ENCODE measurements at regions not wholly inside any gene's neighbourhood (a gene's known extent, or its start where the extent isn't known, plus 50 kb on each side); places are given as distances from the start of the nearest gene placed in this dataset.

GRCh38 chr14:86334355-86334754 lies 804.4 kb downstream of the FLRT2 start:
- POLR2A ChIA-PET, result no interaction called here

GRCh38 chr14:86333493-86333892 lies 803.5 kb downstream of the FLRT2 start:
- in situ Hi-C loops (cut with HindIII; ENCODE audit: low pct_unique_long_range_greater_than_20kb, low sequenced_read_pairs) (no loop called here), intact Hi-C loops (cut with micrococcal nuclease; ENCODE audit: unreplicated experiment) (no loop called here)
- Histone ChIP-seq H3K4me3 (ENCODE audit: low read depth in 2 of 2, low read length in 2 of 2) (no peak overlapping the region), H3K36me3 (ENCODE audit: control insufficient read depth, insufficient read depth, low read length) (no peaks in the 10 kb centered on the region), H3K27ac (ENCODE audit: low read length) (no peak overlapping the region), H3K9me3 (ENCODE audit: control insufficient read depth, insufficient read depth, low read depth, low read length) (no peaks in the 10 kb centered on the region), H3K4me1 (ENCODE audit: control insufficient read depth, insufficient read depth, low read length) (no peaks in the 10 kb centered on the region), H3K27me3 (ENCODE audit: control insufficient read depth, insufficient read depth, low read length) (no peaks in the 10 kb centered on the region)
- no TSS peak for BruUV-seq (replicated peaks)
- POLR2A ChIA-PET, result no interaction called here
- DNase-seq (ENCODE audit: low read depth, low spot score) (no peak), ATAC-seq (no peak)
- TF ChIP-seq CTCF (IDR thresholded peaks at IDR 0.05) (no peak), POLR2AphosphoS5 (IDR thresholded peaks at IDR 0.05; ENCODE audit: low read depth, low read length) (no peak)
- CTCF ChIA-PET, result no interaction called here

More at GRCh38 chr14:86334355-86334754, 804.4 kb downstream of the FLRT2 start:
- intact Hi-C loops (cut with micrococcal nuclease; ENCODE audit: unreplicated experiment), result no loop called here
- in situ Hi-C loops (cut with HindIII; ENCODE audit: low pct_unique_long_range_greater_than_20kb, low sequenced_read_pairs), result no loop called here
- TF ChIP-seq SIN3A (IDR thresholded peaks at IDR 0.05; ENCODE audit: borderline replicate concordance, insufficient read depth, low read depth, low read length), result no peak
- Histone ChIP-seq H3K4me1 (ENCODE audit: control insufficient read depth, insufficient read depth, low read length) (no peaks in the 10 kb centered on the region), H3K9me3 (ENCODE audit: control insufficient read depth, insufficient read depth, low read depth, low read length) (no peaks in the 10 kb centered on the region), H3K36me3 (ENCODE audit: control insufficient read depth, insufficient read depth, low read length) (no peaks in the 10 kb centered on the region), H3K27ac (ENCODE audit: low read length) (no peak overlapping the region; the same call in 1 of the 2 replicates), H3K4me3 (ENCODE audit: low read depth in 2 of 2, low read length in 2 of 2) (no peak overlapping the region), H3K27me3 (ENCODE audit: control insufficient read depth, insufficient read depth, low read length) (no peaks in the 10 kb centered on the region)
- DNase-seq (ENCODE audit: low read depth, low spot score), result no peak
- CTCF ChIA-PET, result no interaction called here
- no TSS peak for BruUV-seq (replicated peaks)
- ATAC-seq, result no peak

GRCh38 chr14:86331341-86331740 lies 801.4 kb downstream of the FLRT2 start:
- no peaks in the 10 kb centered on the region for H3K9me3 ChIP-seq (ENCODE audit: control insufficient read depth, insufficient read depth, low read depth, low read length)
- CTCF ChIA-PET, result no interaction called here
- no peaks in the 10 kb centered on the region for H3K36me3 ChIP-seq (ENCODE audit: control insufficient read depth, insufficient read depth, low read length)
- TF ChIP-seq CTCF (IDR thresholded peaks at IDR 0.05) (no peak), SIN3A (IDR thresholded peaks at IDR 0.05; ENCODE audit: borderline replicate concordance, insufficient read depth, low read depth, low read length) (no peak), POLR2AphosphoS5 (IDR thresholded peaks at IDR 0.05; ENCODE audit: low read depth, low read length) (no peak), REST (IDR thresholded peaks at IDR 0.05; ENCODE audit: insufficient read depth in 1 of 2, low read depth in 2 of 2, low read length in 1 of 2) (no peak), TCF7L2 (IDR thresholded peaks at IDR 0.05; ENCODE audit: low read depth, low read length) (no peak)
- no peak overlapping the region for H3K27ac ChIP-seq (ENCODE audit: low read length)
- H3K4me3 ChIP-seq (ENCODE audit: low read depth in 2 of 2, low read length in 2 of 2), result no peak overlapping the region
- ATAC-seq (no peak), DNase-seq (ENCODE audit: low read depth, low spot score) (no peak)
- intact Hi-C loops (cut with micrococcal nuclease; ENCODE audit: unreplicated experiment) (no loop called here), in situ Hi-C loops (cut with HindIII; ENCODE audit: low pct_unique_long_range_greater_than_20kb, low sequenced_read_pairs) (no loop called here)
- H3K4me1 ChIP-seq (ENCODE audit: control insufficient read depth, insufficient read depth, low read length), result no peaks in the 10 kb centered on the region
- POLR2A ChIA-PET, result no interaction called here
- BruUV-seq (replicated peaks), result no TSS peak
- H3K27me3 ChIP-seq (ENCODE audit: control insufficient read depth, insufficient read depth, low read length), result no peaks in the 10 kb centered on the region

Measured in Panc1 (cell line).